ENCODE measurements at regions not wholly inside any gene's neighbourhood (a gene's known extent, or its start where the extent isn't known, plus 50 kb on each side); places are given as distances from the start of the nearest gene placed in this dataset.

- Histone ChIP-seq H3K36me3 (ENCODE audit: control insufficient read depth, insufficient read depth, low read length) (no peaks in the 10 kb centered on the region), H3K9ac (no peak overlapping the region), H3K4me2 (ENCODE audit: low read length) (no peak overlapping the region)
These were observed 207.2 kb upstream of the GBE1 start for GRCh38 chr3:81968658-81969057.

GRCh38 chr3:81967393-81967792, 205.9 kb upstream of the GBE1 start:
- no peak overlapping the region for H3K27ac ChIP-seq
- no peak overlapping the region for H3K4me2 ChIP-seq (ENCODE audit: low read length)
- no peaks in the 10 kb centered on the region for H3K9me3 ChIP-seq (ENCODE audit: control insufficient read depth, low read length)
- no peaks in the 10 kb centered on the region for H3K36me3 ChIP-seq (ENCODE audit: control insufficient read depth, insufficient read depth, low read length)
- no peaks in the 10 kb centered on the region for H3K27me3 ChIP-seq (ENCODE audit: control insufficient read depth, insufficient read depth, low read length)
- H3K9ac ChIP-seq: no peak overlapping the region
- H3K4me3 ChIP-seq (ENCODE audit: low read depth, low read length): no peak overlapping the region
- H3K4me1 ChIP-seq: no peaks in the 10 kb centered on the region
- no peaks in the 10 kb centered on the region for H3K79me2 ChIP-seq
- TF ChIP-seq CTCF (IDR thresholded peaks at IDR 0.05): no peak
- H2AFZ ChIP-seq: no peak overlapping the region

More at GRCh38 chr3:81968658-81969057, 207.2 kb upstream of the GBE1 start:
- H3K4me1 ChIP-seq: no peaks in the 10 kb centered on the region
- no peak overlapping the region for H3K4me3 ChIP-seq (ENCODE audit: low read depth, low read length)
- H3K27ac ChIP-seq: no peak overlapping the region
- no peaks in the 10 kb centered on the region for H3K79me2 ChIP-seq
- no peaks in the 10 kb centered on the region for H3K9me3 ChIP-seq (ENCODE audit: control insufficient read depth, low read length)
- no peaks in the 10 kb centered on the region for H3K27me3 ChIP-seq (ENCODE audit: control insufficient read depth, insufficient read depth, low read length)
- TF ChIP-seq CTCF (IDR thresholded peaks at IDR 0.05): no peak
- H2AFZ ChIP-seq: no peak overlapping the region

GRCh38 chr3:81965696-81966095, 204.3 kb upstream of the GBE1 start:
- no peak for TF ChIP-seq CTCF (IDR thresholded peaks at IDR 0.05)
- Histone ChIP-seq H3K9ac (no peak overlapping the region), H3K36me3 (ENCODE audit: control insufficient read depth, insufficient read depth, low read length) (no peaks in the 10 kb centered on the region), H3K9me3 (ENCODE audit: control insufficient read depth, low read length) (no peaks in the 10 kb centered on the region), H2AFZ (no peak overlapping the region), H3K79me2 (no peaks in the 10 kb centered on the region), H3K27ac (no peak overlapping the region), H3K4me3 (ENCODE audit: low read depth, low read length) (no peak overlapping the region), H3K4me1 (no peaks in the 10 kb centered on the region), H3K27me3 (ENCODE audit: control insufficient read depth, insufficient read depth, low read length) (no peaks in the 10 kb centered on the region), H3K4me2 (ENCODE audit: low read length) (no peak overlapping the region)

- TF ChIP-seq CTCF (IDR thresholded peaks at IDR 0.05): no peak
These were observed 201.0 kb upstream of the GBE1 start for GRCh38 chr3:81962396-81962795.

GRCh38 chr3:81958972-81959640, 197.7 kb upstream of the GBE1 start:
- TF ChIP-seq CTCF (IDR thresholded peaks at IDR 0.05): no peak
- Histone ChIP-seq H3K4me1 (no peaks in the 10 kb centered on the region), H3K4me2 (ENCODE audit: low read length) (no peak overlapping the region)

More at GRCh38 chr3:81962396-81962795, 201.0 kb upstream of the GBE1 start:
- Histone ChIP-seq H3K79me2 (no peaks in the 10 kb centered on the region), H3K4me1 (no peaks in the 10 kb centered on the region), H3K9me3 (ENCODE audit: control insufficient read depth, low read length) (no peaks in the 10 kb centered on the region), H3K4me3 (ENCODE audit: low read depth, low read length) (no peak overlapping the region), H3K9ac (no peak overlapping the region), H3K27ac (no peak overlapping the region), H3K27me3 (ENCODE audit: control insufficient read depth, insufficient read depth, low read length) (no peaks in the 10 kb centered on the region), H3K36me3 (ENCODE audit: control insufficient read depth, insufficient read depth, low read length) (no peaks in the 10 kb centered on the region), H3K4me2 (ENCODE audit: low read length) (no peak overlapping the region), H2AFZ (no peak overlapping the region)

More at GRCh38 chr3:81958972-81959640, 197.7 kb upstream of the GBE1 start:
- Histone ChIP-seq H3K36me3 (ENCODE audit: control insufficient read depth, insufficient read depth, low read length) (no peaks in the 10 kb centered on the region), H3K27ac (no peak overlapping the region), H3K79me2 (no peaks in the 10 kb centered on the region), H3K9ac (no peak overlapping the region), H3K4me3 (ENCODE audit: low read depth, low read length) (no peak overlapping the region), H2AFZ (no peak overlapping the region), H3K27me3 (ENCODE audit: control insufficient read depth, insufficient read depth, low read length) (no peaks in the 10 kb centered on the region), H3K9me3 (ENCODE audit: control insufficient read depth, low read length) (no peaks in the 10 kb centered on the region)
